ENCODE measurements at regions not wholly inside any gene's neighbourhood (a gene's known extent, or its start where the extent isn't known, plus 50 kb on each side); places are given as distances from the start of the nearest gene placed in this dataset.

GRCh38 chr2:138177693-138178092, 213.4 kb downstream of the HNMT start:
- no peak for DNase-seq

DNA sequence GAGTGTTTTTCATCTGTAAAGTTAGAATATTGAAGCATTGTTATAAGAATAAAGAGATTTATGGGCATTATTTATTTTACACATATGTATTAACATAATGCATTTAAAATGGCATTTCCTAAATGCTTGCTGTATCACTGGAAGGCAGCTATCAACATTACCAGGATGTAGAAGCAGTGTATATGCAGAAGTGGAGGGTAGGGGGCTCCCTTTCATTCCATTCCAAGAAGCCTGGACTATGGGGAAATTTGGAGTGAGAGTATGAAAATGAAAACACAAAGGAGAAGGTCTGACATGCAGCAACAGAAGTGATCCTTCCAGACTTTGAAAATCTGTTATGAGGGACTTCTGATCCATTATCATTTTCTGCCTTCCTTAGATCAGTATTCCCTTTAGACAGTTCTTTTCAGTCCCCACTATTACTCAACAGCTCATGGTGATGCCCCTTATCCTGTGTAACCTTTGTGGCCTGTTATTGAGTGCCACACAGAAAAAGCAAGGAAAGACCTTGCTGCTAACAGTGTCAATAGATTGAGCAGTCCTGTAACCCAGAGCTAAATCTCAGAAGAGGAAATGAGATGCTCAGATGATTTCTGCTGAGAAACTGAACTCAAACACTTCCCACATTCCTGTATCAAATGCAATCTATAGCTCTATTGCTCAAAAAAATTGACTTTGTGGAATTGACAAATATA, 216.6 kb downstream of the HNMT start:
- DNase-seq: no peak

DNA sequence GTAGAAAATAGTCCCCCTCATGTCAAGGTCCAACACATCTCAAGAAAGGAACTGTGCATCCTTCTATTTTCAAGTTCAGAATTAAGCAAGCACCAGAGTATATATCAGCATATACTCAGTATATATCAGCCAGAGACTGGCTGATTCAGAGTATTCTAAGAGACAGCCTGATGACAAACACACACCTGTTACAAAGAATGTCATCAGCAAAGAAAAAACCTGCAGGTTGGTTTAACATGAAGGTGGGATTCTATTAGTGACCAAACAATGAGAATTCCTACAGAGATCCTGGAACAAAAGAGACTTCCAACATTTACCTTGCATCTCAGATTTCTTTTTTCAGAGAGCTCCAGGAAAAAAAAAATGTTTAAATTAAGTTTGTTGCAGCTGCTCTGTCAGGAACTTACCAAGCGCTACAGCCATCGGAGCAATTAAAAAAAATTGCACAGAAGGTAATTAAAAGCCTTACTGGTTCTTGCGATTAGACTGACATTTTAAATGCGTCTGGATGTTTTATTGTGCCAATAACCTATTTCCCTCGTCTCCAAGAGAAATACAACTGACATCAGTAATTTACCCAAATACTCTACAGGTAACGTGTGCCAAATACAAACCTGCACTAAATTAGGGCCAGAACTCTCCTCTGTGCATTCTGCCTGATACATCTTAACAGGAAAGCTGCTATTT, 218.1 kb downstream of the HNMT start:
- peak in 1 of 2 experiments; percentile 29 for DNase-seq

- DNase-seq: no peak
Observed at GRCh38 chr2:138182937-138183312, 218.7 kb downstream of the HNMT start.

DNA sequence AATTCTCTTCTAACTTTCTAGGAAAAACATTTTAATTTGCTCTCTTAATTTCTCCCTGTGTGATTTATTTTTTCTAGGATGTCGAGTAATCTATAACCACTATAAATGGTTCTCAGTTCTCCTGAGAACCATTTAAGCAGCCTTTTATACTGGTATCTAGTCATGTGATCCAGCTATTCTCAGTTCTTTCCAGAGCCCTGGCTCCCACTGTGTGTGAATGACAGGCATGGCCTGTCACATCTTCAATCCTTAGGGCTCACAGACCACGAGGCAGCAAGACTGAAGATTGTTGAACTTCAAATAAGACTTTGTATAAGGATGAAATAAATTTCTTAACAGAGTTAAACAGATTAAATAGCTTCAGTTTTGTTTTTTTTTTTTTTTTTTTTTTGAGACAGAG, 219.4 kb downstream of the HNMT start:
- DNase-seq: no peak

DNA sequence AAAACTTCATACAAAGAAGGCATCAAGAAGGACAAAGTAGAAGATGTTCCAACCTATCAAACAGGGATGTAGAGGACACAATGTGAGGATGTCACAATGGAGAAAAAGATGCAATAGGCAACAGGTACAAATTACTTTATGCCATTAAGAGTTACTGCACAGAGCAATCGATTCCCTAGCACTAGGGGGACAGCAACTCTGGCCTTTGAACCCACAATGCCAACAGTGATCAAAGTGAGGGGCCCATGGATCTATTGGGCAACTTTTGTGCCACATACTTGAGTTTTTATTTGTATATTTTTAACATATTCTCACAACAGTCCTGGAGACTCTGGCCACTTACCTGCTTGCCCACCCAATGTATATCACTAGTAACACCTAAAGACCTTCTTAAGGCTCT, 220.2 kb downstream of the HNMT start:
- DNase-seq: no peak

DNA sequence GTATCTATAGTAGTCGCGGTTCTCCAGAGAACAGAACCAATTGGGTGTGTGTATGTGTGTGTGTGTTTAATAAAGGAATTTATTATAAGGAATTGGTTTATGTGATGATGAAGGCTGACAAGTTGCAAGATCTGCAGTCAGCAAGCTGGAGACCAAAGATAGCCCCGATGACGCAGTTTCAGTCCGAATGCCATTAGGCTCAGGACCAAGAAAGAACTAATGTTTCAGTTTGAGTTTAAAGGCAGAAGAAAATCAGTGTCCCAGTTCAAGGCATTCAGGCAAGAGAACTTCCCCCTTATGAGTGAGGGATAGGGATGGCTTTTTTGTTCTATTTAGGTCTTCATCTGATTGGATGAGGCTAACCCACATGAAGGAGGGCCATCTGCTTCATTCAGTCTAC, 221.6 kb downstream of the HNMT start:
- no peak for DNase-seq

DNA sequence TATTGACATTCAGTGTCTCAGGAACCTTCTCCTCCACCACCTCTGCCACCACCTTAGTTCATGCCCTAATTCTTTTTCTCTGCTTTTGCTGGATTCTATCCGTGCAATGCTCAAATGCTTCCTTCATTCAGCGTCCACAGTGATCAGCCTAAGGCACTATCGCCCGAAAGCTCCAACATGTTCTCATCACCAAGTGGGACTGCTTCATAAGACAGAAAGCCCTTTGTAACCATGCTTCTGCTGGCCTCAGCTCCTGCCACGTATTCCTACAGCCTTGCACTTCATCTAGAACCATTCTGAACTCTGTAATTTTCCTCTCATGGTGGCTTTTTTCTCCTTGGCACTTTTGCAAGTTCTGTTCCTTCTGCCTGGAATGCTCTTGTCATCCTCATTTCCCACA, 222.9 kb downstream of the HNMT start:
- DNase-seq: no peak

- DNase-seq: no peak
Observed at GRCh38 chr2:138190999-138191398, 226.7 kb downstream of the HNMT start.

- no peak for DNase-seq
Observed at GRCh38 chr2:138193416-138194213, 229.3 kb downstream of the HNMT start.

GRCh38 chr2:138201286-138201685, 237.0 kb downstream of the HNMT start:
- DNase-seq: no peak

GRCh38 chr2:138202762-138203161, 238.5 kb downstream of the HNMT start:
- DNase-seq: no peak

GRCh38 chr2:138205281-138205680, 241.0 kb downstream of the HNMT start:
- DNase-seq: no peak

DNA sequence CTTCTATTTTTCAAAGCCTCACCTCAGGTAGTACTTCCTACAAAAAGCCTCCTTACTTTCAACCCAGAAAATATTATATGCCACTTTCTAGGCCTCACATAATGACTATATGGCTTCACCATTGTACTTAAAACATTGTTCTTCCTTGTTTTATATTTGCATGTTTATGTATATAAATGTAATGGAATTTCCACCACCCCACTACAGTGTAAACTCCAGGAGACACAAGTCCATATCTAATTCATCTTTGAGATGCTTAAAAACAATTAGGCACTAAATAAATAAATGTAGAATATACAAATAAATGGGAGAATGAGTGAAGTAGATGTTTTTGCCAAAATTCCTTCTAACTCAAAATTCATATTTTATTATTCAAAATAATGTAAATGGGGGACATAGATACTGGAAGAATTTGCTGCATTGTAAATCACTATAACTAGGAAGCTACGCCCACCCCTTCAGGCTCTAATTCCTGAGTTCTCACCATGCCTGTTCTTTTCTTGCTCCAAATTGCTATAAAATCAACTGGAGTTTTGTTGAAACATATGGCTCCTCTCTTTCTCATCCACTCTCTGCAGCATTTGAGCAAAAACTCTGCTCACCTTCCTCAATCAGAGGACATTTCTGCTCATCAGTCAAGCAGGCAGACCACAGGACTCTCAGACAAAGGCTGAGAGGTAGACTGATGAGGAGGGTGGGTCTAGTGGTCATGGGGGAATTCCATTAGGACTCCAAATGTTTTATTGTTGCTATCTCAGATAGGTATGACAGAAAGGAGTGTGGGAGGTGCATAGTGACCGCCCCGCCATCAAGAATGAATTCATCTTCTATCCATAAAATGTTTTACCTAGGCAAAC, 243.0 kb downstream of the HNMT start:
- DNase-seq: no peak

DNA sequence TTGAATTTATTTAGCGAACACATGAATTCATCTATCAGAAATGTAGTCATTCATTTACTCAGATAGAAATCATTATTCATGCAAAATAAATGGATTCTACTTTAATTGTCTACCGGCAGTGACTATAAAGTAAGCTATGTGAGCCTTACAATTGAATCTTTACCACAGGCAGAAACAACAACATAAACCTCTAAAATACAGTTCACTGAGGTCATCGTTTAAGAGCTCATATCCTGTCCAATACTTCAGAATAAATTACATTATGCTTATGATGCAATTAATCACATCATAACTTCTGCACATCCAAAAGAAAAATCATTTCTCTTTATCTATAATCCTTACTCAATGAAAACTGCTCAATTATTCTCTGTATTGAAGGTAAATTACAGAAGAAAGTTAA, 244.7 kb downstream of the HNMT start:
- DNase-seq: no peak

DNA sequence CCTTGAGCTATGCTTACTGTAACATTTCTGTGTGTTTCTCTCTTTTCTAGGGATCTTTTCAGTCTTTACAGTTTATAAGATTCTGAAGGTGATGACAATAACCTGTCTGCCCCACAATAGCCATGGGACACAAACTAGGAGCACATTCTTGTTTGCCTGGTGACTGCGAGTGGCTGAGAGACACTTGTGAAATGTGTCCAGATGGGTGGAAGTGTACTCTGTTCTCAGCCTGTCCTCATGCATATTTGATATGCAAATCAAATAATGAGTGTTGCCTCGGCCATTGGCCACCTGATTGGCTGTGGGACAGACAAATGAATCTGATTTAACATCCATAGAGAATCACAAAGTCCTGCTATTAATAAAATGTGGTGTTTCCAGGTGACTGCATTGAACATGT, 246.2 kb downstream of the HNMT start:
- no peak for DNase-seq

GRCh38 chr2:138212434-138212833, 248.2 kb downstream of the HNMT start:
- no peak for DNase-seq

DNA sequence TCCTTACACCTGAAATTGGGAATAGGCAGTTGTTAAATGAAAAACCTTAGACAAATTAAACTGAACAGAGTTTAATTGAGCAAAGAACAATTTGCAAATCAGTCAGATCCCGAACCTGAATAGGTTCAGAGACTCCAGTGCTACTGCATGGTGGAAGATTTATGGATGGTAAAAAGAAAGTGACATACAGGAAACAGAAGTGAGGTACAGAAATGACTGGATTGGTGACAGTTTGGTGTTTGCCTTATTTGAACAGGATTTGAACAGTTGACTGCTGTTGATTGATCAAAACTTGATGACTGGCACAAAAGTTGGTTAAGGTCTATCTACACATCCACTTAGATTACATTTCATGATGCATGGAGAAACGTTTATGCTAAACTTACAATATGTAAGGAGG, 248.8 kb downstream of the HNMT start:
- no peak for DNase-seq

DNA sequence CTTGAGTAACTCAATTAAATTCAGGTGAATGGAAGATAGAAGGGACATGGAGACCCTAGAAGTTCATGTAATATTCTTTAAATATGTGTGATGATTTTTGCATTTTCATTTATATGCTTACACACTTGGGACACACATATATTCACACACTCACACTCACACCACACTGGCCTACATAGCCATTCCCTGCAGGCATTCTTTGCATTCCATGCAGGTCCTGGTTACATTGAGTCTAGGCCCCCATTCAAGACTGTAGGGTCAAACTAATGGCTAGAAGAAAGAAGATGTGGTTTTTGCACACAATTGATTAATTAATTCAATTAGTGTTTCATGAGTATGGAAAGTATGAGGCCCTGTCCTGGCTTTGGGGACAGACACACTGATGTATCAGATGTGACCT, 249.4 kb downstream of the HNMT start:
- no peak for DNase-seq

GRCh38 chr2:138215958-138216357, 251.7 kb downstream of the HNMT start:
- no peak for DNase-seq

GRCh38 chr2:138217975-138218374, 253.7 kb downstream of the HNMT start:
- DNase-seq: no peak

GRCh38 chr2:138218397-138218796, 254.1 kb downstream of the HNMT start:
- DNase-seq: no peak

DNA sequence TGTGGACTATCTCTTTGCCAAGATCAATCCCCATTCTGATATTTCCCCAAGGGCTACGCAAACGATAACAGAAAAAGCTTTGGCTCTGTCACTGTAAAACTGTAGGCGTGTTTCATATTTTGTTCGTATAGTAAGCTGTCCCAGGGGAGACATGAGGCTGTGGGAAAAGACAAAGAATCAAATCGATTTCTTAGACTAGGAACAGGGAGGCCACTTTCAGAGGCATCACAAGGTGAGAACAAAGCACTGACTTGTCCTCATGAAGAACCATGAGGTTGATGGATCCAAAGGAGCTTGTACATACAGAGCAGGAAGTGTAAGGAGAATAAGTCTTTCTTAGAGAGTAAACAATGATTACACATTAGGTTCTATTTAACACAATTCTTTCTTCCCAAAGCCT, 255.7 kb downstream of the HNMT start:
- no peak for DNase-seq
